Tibial nerve (tissue), 3 donors: ENCODE measurements at regions not wholly inside any gene's neighbourhood (a gene's known extent, or its start where the extent isn't known, plus 50 kb on each side); places are given as distances from the start of the nearest gene placed in this dataset.

Experiments
- POLR2A ChIP-seq, 2 donors: fragments of 450-650 bp; IDR thresholded peaks; one replicate each; pipeline ENCODE4 v1.6.1; 2017; ENCODE audit warnings: antibody characterized with exemption in 2 of 2, mild to moderate bottlenecking in 2 of 2, moderate library complexity in 2 of 2
- TF ChIP-seq, protein P1 (sequence below), 5 experiments: fragments of 200-600 bp in 3 of 5; fragments of 450-650 bp in 2 of 5; sonication (generic) in 3 of 5; IDR thresholded peaks; one replicate each; pipeline ENCODE4 v1.5.1; 2016 to 2019; ENCODE audit warnings: antibody characterized with exemption in 5 of 5, mild to moderate bottlenecking in 3 of 5, moderate library complexity in 2 of 5

DNA sequence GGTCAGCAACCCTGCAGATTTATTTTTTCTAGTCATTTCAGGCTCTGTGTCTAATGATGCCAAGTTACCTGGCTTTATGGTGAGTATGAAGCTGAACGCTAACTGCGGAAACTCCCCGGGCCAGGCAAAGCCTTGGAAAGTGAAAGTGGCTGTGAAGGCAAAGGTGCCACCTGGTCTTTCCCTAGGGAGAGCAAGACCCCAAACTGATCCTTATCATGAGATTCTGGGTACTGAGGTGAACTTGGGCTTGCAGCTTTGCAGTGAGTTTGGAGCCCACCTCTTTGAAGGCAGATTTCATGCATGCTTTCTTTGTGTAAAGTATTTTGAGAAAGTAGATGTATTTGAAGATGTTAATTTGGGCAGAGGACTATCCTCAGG, 63.3 kb downstream of the CARTPT start:
- TF ChIP-seq, protein P1, sequence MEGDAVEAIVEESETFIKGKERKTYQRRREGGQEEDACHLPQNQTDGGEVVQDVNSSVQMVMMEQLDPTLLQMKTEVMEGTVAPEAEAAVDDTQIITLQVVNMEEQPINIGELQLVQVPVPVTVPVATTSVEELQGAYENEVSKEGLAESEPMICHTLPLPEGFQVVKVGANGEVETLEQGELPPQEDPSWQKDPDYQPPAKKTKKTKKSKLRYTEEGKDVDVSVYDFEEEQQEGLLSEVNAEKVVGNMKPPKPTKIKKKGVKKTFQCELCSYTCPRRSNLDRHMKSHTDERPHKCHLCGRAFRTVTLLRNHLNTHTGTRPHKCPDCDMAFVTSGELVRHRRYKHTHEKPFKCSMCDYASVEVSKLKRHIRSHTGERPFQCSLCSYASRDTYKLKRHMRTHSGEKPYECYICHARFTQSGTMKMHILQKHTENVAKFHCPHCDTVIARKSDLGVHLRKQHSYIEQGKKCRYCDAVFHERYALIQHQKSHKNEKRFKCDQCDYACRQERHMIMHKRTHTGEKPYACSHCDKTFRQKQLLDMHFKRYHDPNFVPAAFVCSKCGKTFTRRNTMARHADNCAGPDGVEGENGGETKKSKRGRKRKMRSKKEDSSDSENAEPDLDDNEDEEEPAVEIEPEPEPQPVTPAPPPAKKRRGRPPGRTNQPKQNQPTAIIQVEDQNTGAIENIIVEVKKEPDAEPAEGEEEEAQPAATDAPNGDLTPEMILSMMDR (IDR thresholded peaks at IDR 0.05), result no peak
- TF ChIP-seq POLR2A (IDR thresholded peaks at IDR 0.05), result no peak
